ENCODE measurements at regions not wholly inside any gene's neighbourhood (a gene's known extent, or its start where the extent isn't known, plus 50 kb on each side); places are given as distances from the start of the nearest gene placed in this dataset.

- Mint-ChIP-seq H3K27ac (no peak overlapping the region), H3K36me3 (no peaks in the 10 kb centered on the region)
- POLR2A ChIA-PET: no interaction called here
These were observed 1056.6 kb upstream of the CHAC2 start for GRCh38 chr2:52710810-52711618.

GRCh38 chr2:52704251-52704650 lies 1063.4 kb upstream of the CHAC2 start:
- Histone ChIP-seq H3K4me1 (ENCODE audit: control insufficient read depth in 1 of 2, extremely low read depth in 1 of 2, insufficient read depth in 2 of 2, low read length in 2 of 2) (no peaks in the 10 kb centered on the region), H3K27me3 (replicated peaks in 1 of 2; ENCODE audit: control insufficient read depth in 2 of 2, extremely low read depth in 1 of 2, insufficient read depth in 2 of 2, low read length in 1 of 2) (no peaks in the 10 kb centered on the region), H3K36me3 (ENCODE audit: control insufficient read depth in 2 of 2, extremely low read depth in 1 of 2, insufficient read depth in 1 of 2, low read length in 1 of 2) (no peaks in the 10 kb centered on the region), H3K4me3 (ENCODE audit: control insufficient read depth in 1 of 2, extremely low read depth in 1 of 2, low read length in 1 of 2) (no peak overlapping the region), H3K27ac (ENCODE audit: low read length) (no peak overlapping the region), H3K9me3 (peaks cover 6% of the 10 kb centered on the region)
- POLR2A ChIA-PET: no interaction called here
- ATAC-seq (replicated peaks in 1 of 4) (no peak), DNase-seq (no peak)
- Mint-ChIP-seq H3K27ac (no peak overlapping the region), H3K4me3 (no peak overlapping the region), H3K9me3 (peaks cover 0 to 12% (median 12%) of the 10 kb centered on the region in 3 donors), H3K36me3 (no peaks in the 10 kb centered on the region), H3K4me1 (no peaks in the 10 kb centered on the region), H3K27me3 (no peaks in the 10 kb centered on the region)
- CTCF ChIA-PET: no interaction called here

More at GRCh38 chr2:52710810-52711618, 1056.6 kb upstream of the CHAC2 start:
- Histone ChIP-seq H3K4me1 (ENCODE audit: control insufficient read depth in 1 of 2, extremely low read depth in 1 of 2, insufficient read depth in 2 of 2, low read length in 2 of 2) (no peaks in the 10 kb centered on the region), H3K9me3 (peaks cover 2% of the 10 kb centered on the region), H3K36me3 (ENCODE audit: control insufficient read depth in 2 of 2, extremely low read depth in 1 of 2, insufficient read depth in 1 of 2, low read length in 1 of 2) (no peaks in the 10 kb centered on the region), H3K4me3 (ENCODE audit: control insufficient read depth in 1 of 2, extremely low read depth in 1 of 2, low read length in 1 of 2) (no peak overlapping the region), H3K27ac (ENCODE audit: low read length) (no peak overlapping the region), H3K27me3 (replicated peaks in 1 of 2; ENCODE audit: control insufficient read depth in 2 of 2, extremely low read depth in 1 of 2, insufficient read depth in 2 of 2, low read length in 1 of 2) (no peaks in the 10 kb centered on the region)
- 72% methylated on average over 2 of the region's 5 CpGs for WGBS (ENCODE audit: insufficient coverage)
- H3K4me1 Mint-ChIP-seq: no peaks in the 10 kb centered on the region
- ATAC-seq (replicated peaks in 1 of 4): no peak
- CTCF ChIA-PET: no interaction called here
- peaks cover 0 to 25% (median 18%) of the 10 kb centered on the region in 3 donors for H3K9me3 Mint-ChIP-seq
- H3K4me3 Mint-ChIP-seq: no peak overlapping the region
- no peaks in the 10 kb centered on the region for H3K27me3 Mint-ChIP-seq
- no peak for DNase-seq

- ChIA-PET CTCF (interaction anchor here (0.6 kb wide), 2 partner anchors 39 to 894 kb away, joined by 3 to 5 read pairs; no protein-coding TSS in a partner anchor), POLR2A (interaction anchor here in 1 of 2 donors (0.6 kb wide), 1 partner anchor 17 kb away, joined by 9 read pairs; no protein-coding TSS in a partner anchor)
- ATAC-seq (replicated peaks in 1 of 4) (no peak), DNase-seq (no peak)
- WGBS (ENCODE audit: insufficient coverage): 59% methylated on average over 2 of the region's 4 CpGs
- no peaks in the 10 kb centered on the region for H3K36me3 Mint-ChIP-seq
- H3K27me3 Mint-ChIP-seq: no peaks in the 10 kb centered on the region
- peaks cover 4 to 12% (median 11%) of the 10 kb centered on the region in 3 donors for H3K9me3 Mint-ChIP-seq
- H3K4me1 Mint-ChIP-seq: no peaks in the 10 kb centered on the region
- Histone ChIP-seq H3K27me3 (replicated peaks in 1 of 2; ENCODE audit: control insufficient read depth in 2 of 2, extremely low read depth in 1 of 2, insufficient read depth in 2 of 2, low read length in 1 of 2) (no peaks in the 10 kb centered on the region), H3K9me3 (peaks cover 6% of the 10 kb centered on the region), H3K27ac (ENCODE audit: low read length) (no peak overlapping the region), H3K4me1 (ENCODE audit: control insufficient read depth in 1 of 2, extremely low read depth in 1 of 2, insufficient read depth in 2 of 2, low read length in 2 of 2) (no peaks in the 10 kb centered on the region), H3K4me3 (ENCODE audit: control insufficient read depth in 1 of 2, extremely low read depth in 1 of 2, low read length in 1 of 2) (no peak overlapping the region), H3K36me3 (ENCODE audit: control insufficient read depth in 2 of 2, extremely low read depth in 1 of 2, insufficient read depth in 1 of 2, low read length in 1 of 2) (no peaks in the 10 kb centered on the region)
- H3K4me3 Mint-ChIP-seq: no peak overlapping the region
- no peak overlapping the region for H3K27ac Mint-ChIP-seq
These were observed 1064.6 kb upstream of the CHAC2 start for GRCh38 chr2:52703004-52703403.

- H3K9me3 Mint-ChIP-seq: peaks cover 0 to 4% (median 0%) of the 10 kb centered on the region in 3 donors
- no peaks in the 10 kb centered on the region for H3K36me3 Mint-ChIP-seq
- Histone ChIP-seq H3K27ac (ENCODE audit: low read length) (no peak overlapping the region), H3K4me1 (ENCODE audit: control insufficient read depth in 1 of 2, extremely low read depth in 1 of 2, insufficient read depth in 2 of 2, low read length in 2 of 2) (no peaks in the 10 kb centered on the region), H3K36me3 (ENCODE audit: control insufficient read depth in 2 of 2, extremely low read depth in 1 of 2, insufficient read depth in 1 of 2, low read length in 1 of 2) (no peaks in the 10 kb centered on the region), H3K4me3 (ENCODE audit: control insufficient read depth in 1 of 2, extremely low read depth in 1 of 2, low read length in 1 of 2) (no peak overlapping the region), H3K27me3 (replicated peaks in 1 of 2; ENCODE audit: control insufficient read depth in 2 of 2, extremely low read depth in 1 of 2, insufficient read depth in 2 of 2, low read length in 1 of 2) (no peaks in the 10 kb centered on the region), H3K9me3 (peaks cover 4% of the 10 kb centered on the region)
- no peaks in the 10 kb centered on the region for H3K27me3 Mint-ChIP-seq
- WGBS (ENCODE audit: insufficient coverage): no CpG with 5 or more reads among the region's 3 CpGs
- CTCF ChIA-PET: no interaction called here
- POLR2A ChIA-PET: no interaction called here
- DNase-seq (no peak), ATAC-seq (replicated peaks in 1 of 4) (no peak)
- no peak overlapping the region for H3K27ac Mint-ChIP-seq
- no peak overlapping the region for H3K4me3 Mint-ChIP-seq
- H3K4me1 Mint-ChIP-seq: no peaks in the 10 kb centered on the region
These were observed 1069.2 kb upstream of the CHAC2 start for GRCh38 chr2:52698408-52698807.

GRCh38 chr2:52697690-52698089 lies 1069.9 kb upstream of the CHAC2 start:
- WGBS (ENCODE audit: insufficient coverage): no CpG with 5 or more reads among the region's 4 CpGs
- no peak overlapping the region for H3K27ac ChIP-seq (ENCODE audit: low read length)
- H3K36me3 Mint-ChIP-seq: no peaks in the 10 kb centered on the region
- POLR2A ChIA-PET: no interaction called here
- H3K27me3 Mint-ChIP-seq: no peaks in the 10 kb centered on the region
- no peak for DNase-seq
- no peak overlapping the region for H3K27ac Mint-ChIP-seq
- H3K4me1 ChIP-seq (ENCODE audit: control insufficient read depth in 1 of 2, extremely low read depth in 1 of 2, insufficient read depth in 2 of 2, low read length in 2 of 2): no peaks in the 10 kb centered on the region
- H3K27me3 ChIP-seq (replicated peaks in 1 of 2; ENCODE audit: control insufficient read depth in 2 of 2, extremely low read depth in 1 of 2, insufficient read depth in 2 of 2, low read length in 1 of 2): no peaks in the 10 kb centered on the region
- H3K4me3 Mint-ChIP-seq: no peak overlapping the region
- peaks cover 4% of the 10 kb centered on the region for H3K9me3 ChIP-seq
- no peaks in the 10 kb centered on the region for H3K36me3 ChIP-seq (ENCODE audit: control insufficient read depth in 2 of 2, extremely low read depth in 1 of 2, insufficient read depth in 1 of 2, low read length in 1 of 2)
- ATAC-seq (replicated peaks in 1 of 4): no peak
- H3K4me3 ChIP-seq (ENCODE audit: control insufficient read depth in 1 of 2, extremely low read depth in 1 of 2, low read length in 1 of 2): no peak overlapping the region
- H3K4me1 Mint-ChIP-seq: no peaks in the 10 kb centered on the region
- CTCF ChIA-PET: no interaction called here
- H3K9me3 Mint-ChIP-seq: peaks cover 0 to 4% (median 4%) of the 10 kb centered on the region in 3 donors

GRCh38 chr2:52695731-52696130 lies 1071.9 kb upstream of the CHAC2 start:
- no peak overlapping the region for H3K27ac ChIP-seq (ENCODE audit: low read length)
- Mint-ChIP-seq H3K36me3 (no peaks in the 10 kb centered on the region), H3K27me3 (no peaks in the 10 kb centered on the region), H3K4me1 (no peaks in the 10 kb centered on the region), H3K4me3 (no peak overlapping the region), H3K27ac (no peak overlapping the region), H3K9me3 (peaks cover 0 to 4% (median 4%) of the 10 kb centered on the region in 3 donors)
- ChIA-PET CTCF (no interaction called here), POLR2A (no interaction called here)
- no peak overlapping the region for H3K4me3 ChIP-seq (ENCODE audit: control insufficient read depth in 1 of 2, extremely low read depth in 1 of 2, low read length in 1 of 2)
- no peak for ATAC-seq (replicated peaks in 1 of 4)
- no peaks in the 10 kb centered on the region for H3K9me3 ChIP-seq
- H3K4me1 ChIP-seq (ENCODE audit: control insufficient read depth in 1 of 2, extremely low read depth in 1 of 2, insufficient read depth in 2 of 2, low read length in 2 of 2): no peaks in the 10 kb centered on the region
- no peaks in the 10 kb centered on the region for H3K27me3 ChIP-seq (replicated peaks in 1 of 2; ENCODE audit: control insufficient read depth in 2 of 2, extremely low read depth in 1 of 2, insufficient read depth in 2 of 2, low read length in 1 of 2)
- DNase-seq: no peak
- no peaks in the 10 kb centered on the region for H3K36me3 ChIP-seq (ENCODE audit: control insufficient read depth in 2 of 2, extremely low read depth in 1 of 2, insufficient read depth in 1 of 2, low read length in 1 of 2)
- no CpG with 5 or more reads among the region's 3 CpGs for WGBS (ENCODE audit: insufficient coverage)
